Upper lobe of left lung (tissue), 6 donors: ENCODE measurements at regions not wholly inside any gene's neighbourhood (a gene's known extent, or its start where the extent isn't known, plus 50 kb on each side); places are given as distances from the start of the nearest gene placed in this dataset.

Experiments used
- ATAC-seq, 2 donors: fragments of 200-7000 bp; cut with Tn5 transposase; one replicate each; pipeline ENCODE4 v1.9.1; 2022; ENCODE audit warnings: mild to moderate bottlenecking in 2 of 2, moderate library complexity in 2 of 2; ENCODE audit not compliant: low FRiP score in 2 of 2
- DNase-seq, 2 donors: peaks; one replicate each; pipeline ENCODE4 v3.0.0-alpha.2; 2019 to 2020
- H3K27ac ChIP-seq, 4 donors: fragments of 200-600 bp; sonication (generic); one replicate each; pipeline ENCODE4 v1.5.1; 2016 to 2019
- H3K27me3 ChIP-seq, 4 donors: fragments of 200-600 bp; sonication (generic); one replicate each; pipeline ENCODE4 v1.5.1; 2017 to 2019
- H3K36me3 ChIP-seq, 4 donors: fragments of 200-600 bp; sonication (generic); one replicate each; pipeline ENCODE4 v1.5.1; 2016 to 2019
- H3K4me1 ChIP-seq, 4 donors: fragments of 200-600 bp; sonication (generic); one replicate each; pipeline ENCODE4 v1.5.1; 2018 to 2019
- H3K4me3 ChIP-seq, 4 donors: fragments of 200-600 bp; sonication (generic); one replicate each; pipeline ENCODE4 v1.5.1; 2017 to 2019; ENCODE audit warnings: mild to moderate bottlenecking in 2 of 4, moderate library complexity in 1 of 4
- H3K9me3 ChIP-seq, 4 donors: fragments of 200-600 bp; sonication (generic); one replicate each; pipeline ENCODE4 v1.5.1; 2018 to 2019
- EP300 ChIP-seq, 4 donors: sonication (generic); formaldehyde crosslinking; IDR thresholded peaks; one replicate each; pipeline ENCODE4 v1.5.1; 2017; ENCODE audit warnings: antibody characterized with exemption in 4 of 4, control low read depth in 2 of 4
- POLR2A ChIP-seq, 4 donors: fragments of 450-650 bp; IDR thresholded peaks; one replicate each; pipeline ENCODE4 v1.5.1; 2016 to 2017; ENCODE audit warnings: antibody characterized with exemption in 4 of 4, mild to moderate bottlenecking in 2 of 4
- POLR2AphosphoS5 ChIP-seq, 2 donors: sonication (generic); formaldehyde crosslinking; IDR thresholded peaks; one replicate each; pipeline ENCODE4 v1.5.1; 2017; ENCODE audit warnings: antibody characterized with exemption in 2 of 2
- WGBS, 2 donors: methylation state at CpG; one replicate each; pipeline ENCODE4 v1.1.5; 2017 to 2018; 5-methylcytosine and 5-hydroxymethylcytosine counted together
- TF ChIP-seq, protein P1 (sequence below), 6 experiments: fragments of 450-650 bp in 4 of 6; fragments of 200-600 bp in 2 of 6; sonication (generic) in 2 of 6; IDR thresholded peaks; one replicate each; pipeline ENCODE4 v1.5.1; 2016 to 2019; ENCODE audit warnings: antibody characterized with exemption in 6 of 6
- donor health status: DM: no; HTN: no; CAD: no; lungs with moderate emphysema.
- donor health status: DM: no; HTN: yes; CAD: no; lungs with severe emphysema.

DNA sequence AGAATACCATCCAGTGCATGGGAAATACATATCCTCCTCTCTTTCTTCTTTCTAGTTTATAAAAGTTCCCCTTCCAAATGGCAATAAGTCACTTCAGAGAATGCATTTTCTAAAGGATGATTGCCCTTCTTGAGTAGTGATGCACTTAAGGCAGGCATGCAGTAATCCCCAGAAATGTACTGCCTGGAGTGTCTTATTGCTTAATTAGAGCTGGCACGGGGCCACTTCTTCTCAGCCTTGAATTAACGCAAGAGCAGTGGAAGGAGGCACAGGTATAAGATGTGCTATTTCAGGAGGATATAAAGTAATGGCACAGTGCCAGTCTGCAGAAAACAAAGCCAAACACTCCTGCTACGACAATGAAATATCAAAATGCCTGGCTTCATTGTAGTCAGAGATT, 371.4 kb upstream of the FAM241A start:
- H3K27ac ChIP-seq, result no peak overlapping the region
- no peaks in the 10 kb centered on the region for H3K36me3 ChIP-seq
- no peak overlapping the region for H3K4me3 ChIP-seq
- 28 to 50% methylated on average over 3 of the region's 3 CpGs for WGBS, 2 donors
- DNase-seq (peak in 1 of 2 donors; percentile 62), ATAC-seq (peak in 1 of 2 donors; percentile 44)
- H3K9me3 ChIP-seq, result no peaks in the 10 kb centered on the region
- H3K4me1 ChIP-seq, result peaks cover 0 to 4% (median 0%) of the 10 kb centered on the region in 4 donors
- no peaks in the 10 kb centered on the region for H3K27me3 ChIP-seq
- TF ChIP-seq POLR2A (IDR thresholded peaks at IDR 0.05) (no peak), EP300 (IDR thresholded peaks at IDR 0.05) (no peak)

DNA sequence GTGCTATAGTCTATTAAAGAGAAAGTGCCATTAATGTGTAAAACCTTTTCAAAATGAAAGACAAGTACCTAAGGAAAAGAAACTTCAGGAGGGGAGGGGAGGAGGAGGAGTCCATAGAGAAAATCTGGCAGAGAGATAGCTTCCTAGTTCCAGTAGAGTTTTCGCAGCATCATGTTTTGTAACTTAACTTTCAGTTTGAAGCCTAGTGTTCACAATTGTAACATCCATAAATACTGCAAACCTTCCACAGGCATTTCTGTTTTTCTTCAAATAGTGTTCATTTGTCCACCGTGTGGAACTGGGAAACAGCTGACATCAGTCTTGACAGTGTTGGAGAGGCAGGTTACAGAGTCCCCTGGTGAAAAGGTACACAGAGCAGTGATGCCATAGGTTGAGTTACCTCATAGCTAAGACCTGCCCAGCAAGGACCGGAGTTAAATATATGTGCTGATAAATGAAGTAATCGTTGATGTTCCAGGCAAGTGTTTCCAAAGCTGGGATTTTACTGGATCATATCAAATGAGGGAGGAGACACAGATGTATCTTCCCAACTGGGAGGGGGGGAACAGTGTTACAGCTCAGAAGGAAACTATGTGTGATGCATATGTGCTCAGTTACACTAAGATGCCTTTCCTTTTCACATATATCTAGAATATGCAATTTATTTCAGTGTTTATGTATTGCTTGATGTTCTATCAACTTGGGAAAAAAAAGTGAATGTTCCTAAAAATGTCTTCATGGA, 369.5 kb upstream of the FAM241A start:
- no peaks in the 10 kb centered on the region for H3K9me3 ChIP-seq
- TF ChIP-seq POLR2AphosphoS5 (IDR thresholded peaks at IDR 0.05), result no peak
- TF ChIP-seq, protein P1, sequence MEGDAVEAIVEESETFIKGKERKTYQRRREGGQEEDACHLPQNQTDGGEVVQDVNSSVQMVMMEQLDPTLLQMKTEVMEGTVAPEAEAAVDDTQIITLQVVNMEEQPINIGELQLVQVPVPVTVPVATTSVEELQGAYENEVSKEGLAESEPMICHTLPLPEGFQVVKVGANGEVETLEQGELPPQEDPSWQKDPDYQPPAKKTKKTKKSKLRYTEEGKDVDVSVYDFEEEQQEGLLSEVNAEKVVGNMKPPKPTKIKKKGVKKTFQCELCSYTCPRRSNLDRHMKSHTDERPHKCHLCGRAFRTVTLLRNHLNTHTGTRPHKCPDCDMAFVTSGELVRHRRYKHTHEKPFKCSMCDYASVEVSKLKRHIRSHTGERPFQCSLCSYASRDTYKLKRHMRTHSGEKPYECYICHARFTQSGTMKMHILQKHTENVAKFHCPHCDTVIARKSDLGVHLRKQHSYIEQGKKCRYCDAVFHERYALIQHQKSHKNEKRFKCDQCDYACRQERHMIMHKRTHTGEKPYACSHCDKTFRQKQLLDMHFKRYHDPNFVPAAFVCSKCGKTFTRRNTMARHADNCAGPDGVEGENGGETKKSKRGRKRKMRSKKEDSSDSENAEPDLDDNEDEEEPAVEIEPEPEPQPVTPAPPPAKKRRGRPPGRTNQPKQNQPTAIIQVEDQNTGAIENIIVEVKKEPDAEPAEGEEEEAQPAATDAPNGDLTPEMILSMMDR (IDR thresholded peaks at IDR 0.05), result no peak
- no peak for TF ChIP-seq EP300 (IDR thresholded peaks at IDR 0.05)
- no peak for TF ChIP-seq POLR2A (IDR thresholded peaks at IDR 0.05)
- H3K27ac ChIP-seq, result no peak overlapping the region
- ATAC-seq (no peak), DNase-seq (no peak)
- 69 to 80% methylated on average over 4 of the region's 4 CpGs for WGBS, 2 donors
- H3K36me3 ChIP-seq, result no peaks in the 10 kb centered on the region
- peaks cover 0 to 4% (median 0%) of the 10 kb centered on the region in 4 donors for H3K4me1 ChIP-seq
- H3K27me3 ChIP-seq, result no peaks in the 10 kb centered on the region
- no peak overlapping the region for H3K4me3 ChIP-seq

DNA sequence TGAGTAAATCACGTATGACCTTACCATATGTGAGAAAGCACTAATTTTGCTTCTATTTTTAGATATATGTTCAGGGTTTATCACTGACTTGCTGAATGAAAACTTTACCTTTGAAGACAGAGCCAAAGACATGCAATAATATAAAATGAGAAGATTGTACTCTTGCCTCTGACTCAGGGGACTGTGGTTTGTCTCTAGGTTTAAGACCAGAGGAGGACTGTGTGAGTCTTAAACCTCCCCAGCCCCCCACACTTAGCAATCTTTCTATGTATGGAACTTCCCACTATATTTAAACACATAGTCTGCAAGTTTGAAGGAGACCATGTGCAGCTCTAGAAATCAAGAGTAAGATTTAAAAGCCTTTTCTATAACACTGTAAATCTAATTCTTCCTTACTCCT, 368.7 kb upstream of the FAM241A start:
- ATAC-seq (no peak), DNase-seq (no peak)
- 73 to 83% methylated on average over 1 of the region's 1 CpG for WGBS, 2 donors
- Histone ChIP-seq H3K9me3 (no peaks in the 10 kb centered on the region), H3K4me1 (peaks cover 0 to 4% (median 0%) of the 10 kb centered on the region in 4 donors), H3K27me3 (no peaks in the 10 kb centered on the region), H3K36me3 (no peaks in the 10 kb centered on the region), H3K27ac (no peak overlapping the region), H3K4me3 (no peak overlapping the region)
- TF ChIP-seq, protein P1 (IDR thresholded peaks at IDR 0.05), result no peak
- TF ChIP-seq EP300 (IDR thresholded peaks at IDR 0.05) (no peak), POLR2A (IDR thresholded peaks at IDR 0.05) (no peak), POLR2AphosphoS5 (IDR thresholded peaks at IDR 0.05) (no peak)

DNA sequence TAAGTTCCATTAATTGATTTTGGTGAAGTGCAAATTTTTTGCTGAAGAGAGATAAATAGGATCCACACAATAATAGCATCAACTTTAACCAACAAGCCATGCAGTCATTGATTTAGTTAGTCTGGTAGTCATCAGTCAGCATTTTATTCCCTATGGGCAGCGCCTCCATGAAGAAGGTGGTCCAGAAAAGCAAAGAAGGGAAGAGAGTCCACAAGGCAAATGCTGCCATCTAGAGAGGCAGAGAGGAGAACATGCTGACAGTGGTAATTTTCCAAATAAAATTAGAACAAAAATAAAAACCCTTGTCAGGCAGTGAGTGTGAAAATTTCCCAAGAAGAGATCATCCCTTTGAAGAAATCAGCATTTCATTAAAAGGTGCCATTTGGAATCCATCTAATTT, 366.7 kb upstream of the FAM241A start:
- peaks cover 0 to 4% (median 0%) of the 10 kb centered on the region in 4 donors for H3K4me1 ChIP-seq
- H3K9me3 ChIP-seq, result no peaks in the 10 kb centered on the region
- ATAC-seq, result no peak
- TF ChIP-seq POLR2A (IDR thresholded peaks at IDR 0.05) (no peak), EP300 (IDR thresholded peaks at IDR 0.05) (no peak), POLR2AphosphoS5 (IDR thresholded peaks at IDR 0.05) (no peak)
- TF ChIP-seq, protein P1 (IDR thresholded peaks at IDR 0.05), result no peak
- H3K36me3 ChIP-seq, result no peaks in the 10 kb centered on the region
- 60 to 72% methylated on average over 1 of the region's 1 CpG for WGBS, 2 donors
- DNase-seq, result no peak
- H3K27me3 ChIP-seq, result no peaks in the 10 kb centered on the region
- H3K4me3 ChIP-seq, result no peak overlapping the region
- no peak overlapping the region for H3K27ac ChIP-seq

DNA sequence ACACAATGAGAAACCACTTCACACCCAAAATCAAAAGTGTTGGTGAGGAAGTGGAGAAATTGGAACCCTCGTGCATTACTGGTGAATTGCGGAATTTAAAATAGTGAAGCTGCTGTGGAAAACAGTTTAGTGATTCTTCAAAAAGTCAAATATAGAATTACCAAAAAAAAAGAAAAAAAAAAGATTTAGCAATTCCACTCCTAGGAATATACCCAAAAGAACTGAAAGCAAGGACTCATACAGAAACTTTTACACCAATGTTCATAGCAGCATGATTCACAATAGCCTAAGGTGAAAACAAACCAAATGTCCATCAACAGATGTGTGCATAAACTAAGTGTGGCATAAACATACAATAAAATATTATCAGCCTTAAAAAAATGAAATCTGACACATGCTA, 364.3 kb upstream of the FAM241A start:
- no peak for ATAC-seq
- TF ChIP-seq POLR2AphosphoS5 (IDR thresholded peaks at IDR 0.05) (no peak), POLR2A (IDR thresholded peaks at IDR 0.05) (no peak), EP300 (IDR thresholded peaks at IDR 0.05) (no peak)
- TF ChIP-seq, protein P1 (IDR thresholded peaks at IDR 0.05), result no peak
- WGBS, 2 donors, result 81 to 83% methylated on average over 2 of the region's 2 CpGs
- no peaks in the 10 kb centered on the region for H3K27me3 ChIP-seq
- DNase-seq, result no peak
- no peaks in the 10 kb centered on the region for H3K9me3 ChIP-seq
- no peak overlapping the region for H3K4me3 ChIP-seq
- no peaks in the 10 kb centered on the region for H3K4me1 ChIP-seq
- no peaks in the 10 kb centered on the region for H3K36me3 ChIP-seq
- H3K27ac ChIP-seq, result no peak overlapping the region
